Neural progenitor cell (in vitro differentiated cells): ENCODE measurements at regions not wholly inside any gene's neighbourhood (a gene's known extent, or its start where the extent isn't known, plus 50 kb on each side); places are given as distances from the start of the nearest gene placed in this dataset.

Source experiments
- DNase-seq: peaks from one replicate; pipeline ENCODE4 v3.0.0-alpha.2; 2016; ENCODE audit warnings: low spot score
- H2AFZ ChIP-seq: fragments of 200-600 bp; sonication (generic); replicated peaks from 2 replicates; pipeline ENCODE4 v1.6.1; 2016; ENCODE audit warnings: antibody characterized with exemption
- H3F3A ChIP-seq: fragments of 200-600 bp; sonication (generic); 2 replicates; pipeline ENCODE4 v1.6.1; 2016; ENCODE audit warnings: antibody characterized with exemption, low read depth
- H3K27ac ChIP-seq: fragments of 200-600 bp; sonication (generic); 2 replicates; pipeline ENCODE4 v1.5.1; 2016; ENCODE audit warnings: mild to moderate bottlenecking
- H3K27me3 ChIP-seq: fragments of 200-600 bp; sonication (generic); 2 replicates; pipeline ENCODE4 v1.6.1; 2016; ENCODE audit warnings: mild to moderate bottlenecking, moderate library complexity
- H3K36me3 ChIP-seq: fragments of 200-600 bp; sonication (generic); 2 replicates; pipeline ENCODE4 v1.5.1; 2016
- H3K4me1 ChIP-seq: fragments of 200-600 bp; sonication (generic); 2 replicates; pipeline ENCODE4 v1.6.1; 2016; ENCODE audit warnings: mixed run types
- H3K4me2 ChIP-seq: fragments of 200-600 bp; sonication (generic); 2 replicates; pipeline ENCODE4 v1.6.1; 2016
- H3K4me3 ChIP-seq: fragments of 200-600 bp; sonication (generic); 2 replicates; pipeline ENCODE4 v1.5.1; 2016
- H3K79me2 ChIP-seq: fragments of 200-600 bp; sonication (generic); 2 replicates; pipeline ENCODE4 v1.6.1; 2016; ENCODE audit warnings: low read depth
- H3K9ac ChIP-seq: fragments of 200-600 bp; sonication (generic); 2 replicates; pipeline ENCODE4 v1.6.1; 2016
- H3K9me3 ChIP-seq: fragments of 200-600 bp; sonication (generic); 2 replicates; pipeline ENCODE4 v1.5.1; 2016; ENCODE audit warnings: low read depth
- H4K20me1 ChIP-seq: fragments of 200-600 bp; sonication (generic); 2 replicates; pipeline ENCODE4 v1.6.1; 2016; ENCODE audit warnings: low read depth
- H3K27ac Mint-ChIP-seq: 3 replicates; pipeline ENCODE4 v1.8.0; 2021; ENCODE audit warnings: mixed read lengths
- H3K27me3 Mint-ChIP-seq: 2 replicates; pipeline ENCODE4 v1.8.0; 2022; ENCODE audit warnings: low read depth, mild to moderate bottlenecking, inconsistent platforms, moderate library complexity, mixed read lengths; ENCODE audit not compliant: insufficient read depth
- H3K36me3 Mint-ChIP-seq: 3 replicates; pipeline ENCODE4 v1.8.0; 2021; ENCODE audit warnings: mixed read lengths
- H3K4me1 Mint-ChIP-seq: 3 replicates; pipeline ENCODE4 v1.8.0; 2021; ENCODE audit warnings: mixed read lengths
- H3K4me3 Mint-ChIP-seq: 3 replicates; pipeline ENCODE4 v1.8.0; 2021; ENCODE audit warnings: mild to moderate bottlenecking, moderate library complexity, mixed read lengths
- H3K9me3 Mint-ChIP-seq: 3 replicates; pipeline ENCODE4 v1.8.0; 2020; ENCODE audit warnings: mixed read lengths
- CTCF ChIP-seq: fragments of 200-600 bp; sonication (generic); IDR thresholded peaks from 2 replicates; pipeline ENCODE4 v1.5.1; 2017; ENCODE audit warnings: antibody characterized with exemption, mild to moderate bottlenecking
- EZH2 ChIP-seq: fragments of 200-600 bp; sonication (generic); IDR thresholded peaks from 2 replicates; pipeline ENCODE4 v1.6.1; 2017; ENCODE audit warnings: antibody characterized with exemption, mild to moderate bottlenecking, moderate library complexity
- EZH2phosphoT487 ChIP-seq: fragments of 200-600 bp; sonication (generic); IDR thresholded peaks from 2 replicates; pipeline ENCODE4 v1.6.1; 2017; ENCODE audit warnings: antibody characterized with exemption

- Histone ChIP-seq H3K36me3 (no peaks in the 10 kb centered on the region), H3K4me2 (no peak overlapping the region), H3K27me3 (no peaks in the 10 kb centered on the region), H3K79me2 (no peaks in the 10 kb centered on the region), H3K4me1 (no peaks in the 10 kb centered on the region), H4K20me1 (no peaks in the 10 kb centered on the region), H3K9ac (no peak overlapping the region), H3K4me3 (no peak overlapping the region), H3K9me3 (no peaks in the 10 kb centered on the region), H2AFZ (no peak overlapping the region), H3F3A (no peaks in the 10 kb centered on the region), H3K27ac (no peak overlapping the region)
- Mint-ChIP-seq H3K27me3 (peaks cover 2% of the 10 kb centered on the region), H3K27ac (no peak overlapping the region), H3K36me3 (no peaks in the 10 kb centered on the region), H3K4me1 (no peaks in the 10 kb centered on the region), H3K4me3 (no peak overlapping the region), H3K9me3 (peaks cover 4% of the 10 kb centered on the region)
- no peak for TF ChIP-seq EZH2
- TF ChIP-seq EZH2phosphoT487 = no peak
- TF ChIP-seq CTCF = no peak
- DNase-seq = no peak
These were observed 1268.8 kb downstream of the EFNB2 start for GRCh38 chr13:105266615-105267014.

- Mint-ChIP-seq H3K9me3 (peaks cover 2% of the 10 kb centered on the region), H3K4me3 (no peak overlapping the region), H3K36me3 (no peaks in the 10 kb centered on the region), H3K4me1 (no peaks in the 10 kb centered on the region), H3K27ac (no peak overlapping the region), H3K27me3 (no peaks in the 10 kb centered on the region)
- no peaks in the 10 kb centered on the region for H3K4me1 ChIP-seq
- H4K20me1 ChIP-seq = no peaks in the 10 kb centered on the region
- no peak overlapping the region for H3K27ac ChIP-seq
- H3K9ac ChIP-seq = no peak overlapping the region
- no peaks in the 10 kb centered on the region for H3K36me3 ChIP-seq
- H3K27me3 ChIP-seq = no peaks in the 10 kb centered on the region
- H2AFZ ChIP-seq = no peak overlapping the region
- H3F3A ChIP-seq = no peaks in the 10 kb centered on the region
- H3K79me2 ChIP-seq = no peaks in the 10 kb centered on the region
- no peak for TF ChIP-seq EZH2
- TF ChIP-seq EZH2phosphoT487 = no peak
- no peak for TF ChIP-seq CTCF
- H3K4me3 ChIP-seq = no peak overlapping the region
- DNase-seq = no peak
- no peak overlapping the region for H3K4me2 ChIP-seq
- no peaks in the 10 kb centered on the region for H3K9me3 ChIP-seq
These were observed 1272.9 kb downstream of the EFNB2 start for GRCh38 chr13:105262579-105262978.

- Mint-ChIP-seq H3K27ac (no peak overlapping the region), H3K36me3 (no peaks in the 10 kb centered on the region), H3K4me3 (no peak overlapping the region), H3K27me3 (no peaks in the 10 kb centered on the region), H3K9me3 (no peaks in the 10 kb centered on the region), H3K4me1 (peaks cover 7% of the 10 kb centered on the region)
- no peak for DNase-seq
- H3K27ac ChIP-seq = no peak overlapping the region
- H3K9ac ChIP-seq = no peak overlapping the region
- no peaks in the 10 kb centered on the region for H3K4me1 ChIP-seq
- H3F3A ChIP-seq = no peaks in the 10 kb centered on the region
- no peaks in the 10 kb centered on the region for H3K9me3 ChIP-seq
- H3K79me2 ChIP-seq = no peaks in the 10 kb centered on the region
- no peaks in the 10 kb centered on the region for H4K20me1 ChIP-seq
- no peak overlapping the region for H2AFZ ChIP-seq
- H3K4me2 ChIP-seq = no peak overlapping the region
- H3K36me3 ChIP-seq = no peaks in the 10 kb centered on the region
- TF ChIP-seq CTCF = no peak
- TF ChIP-seq EZH2 = no peak
- no peak for TF ChIP-seq EZH2phosphoT487
- no peak overlapping the region for H3K4me3 ChIP-seq
- no peaks in the 10 kb centered on the region for H3K27me3 ChIP-seq
These were observed 1276.0 kb downstream of the EFNB2 start for GRCh38 chr13:105259426-105259825.

GRCh38 chr13:105255472-105255871 lies 1280.0 kb downstream of the EFNB2 start:
- no peak overlapping the region for H3K27ac Mint-ChIP-seq
- no peaks in the 10 kb centered on the region for H4K20me1 ChIP-seq
- no peak for DNase-seq
- no peak overlapping the region for H3K4me2 ChIP-seq
- no peaks in the 10 kb centered on the region for H3K27me3 ChIP-seq
- TF ChIP-seq EZH2phosphoT487 (no peak), CTCF (no peak), EZH2 (no peak)
- no peak overlapping the region for H3K4me3 Mint-ChIP-seq
- no peaks in the 10 kb centered on the region for H3K36me3 Mint-ChIP-seq
- no peaks in the 10 kb centered on the region for H3K4me1 ChIP-seq
- H3K36me3 ChIP-seq = no peaks in the 10 kb centered on the region
- no peaks in the 10 kb centered on the region for H3K79me2 ChIP-seq
- H3K27me3 Mint-ChIP-seq = no peaks in the 10 kb centered on the region
- no peaks in the 10 kb centered on the region for H3F3A ChIP-seq
- no peak overlapping the region for H3K27ac ChIP-seq
- no peak overlapping the region for H2AFZ ChIP-seq
- H3K9ac ChIP-seq = no peak overlapping the region
- H3K4me3 ChIP-seq = no peak overlapping the region
- H3K9me3 ChIP-seq = no peaks in the 10 kb centered on the region
- peaks cover 7% of the 10 kb centered on the region for H3K4me1 Mint-ChIP-seq
- H3K9me3 Mint-ChIP-seq = no peaks in the 10 kb centered on the region
